Neural progenitor cell (in vitro differentiated cells): ENCODE measurements at regions not wholly inside any gene's neighbourhood (a gene's known extent, or its start where the extent isn't known, plus 50 kb on each side); places are given as distances from the start of the nearest gene placed in this dataset.

ENCODE experiments used
- EZH2 ChIP-seq: fragments of 200-600 bp; sonication (generic); IDR thresholded peaks from 2 replicates; pipeline ENCODE4 v1.6.1; 2017; ENCODE audit warnings: antibody characterized with exemption, mild to moderate bottlenecking, moderate library complexity
- EZH2phosphoT487 ChIP-seq: fragments of 200-600 bp; sonication (generic); IDR thresholded peaks from 2 replicates; pipeline ENCODE4 v1.6.1; 2017; ENCODE audit warnings: antibody characterized with exemption
- TF ChIP-seq, protein P1 (sequence below): fragments of 200-600 bp; sonication (generic); IDR thresholded peaks from 2 replicates; pipeline ENCODE4 v1.5.1; 2017; ENCODE audit warnings: antibody characterized with exemption, mild to moderate bottlenecking

DNA sequence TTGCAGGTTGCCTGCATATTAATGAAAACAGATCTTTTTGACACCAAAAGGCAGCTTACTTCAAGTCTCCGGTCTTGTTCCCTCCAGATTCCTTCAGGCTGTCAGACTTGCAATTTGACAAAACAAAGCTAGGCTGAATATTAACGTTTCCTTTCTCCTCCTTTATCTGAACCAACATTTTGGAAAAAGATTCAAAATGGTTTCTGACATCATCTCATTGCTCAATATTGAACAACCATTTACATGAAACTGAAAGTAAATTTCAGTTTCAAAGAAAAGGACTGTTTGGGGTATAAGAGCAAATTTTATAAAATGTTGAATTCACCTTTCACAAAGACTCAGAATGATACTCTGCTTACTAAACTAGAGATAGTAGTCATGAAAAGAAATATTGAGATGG, 521.8 kb downstream of the KCNJ2 start:
- TF ChIP-seq, protein P1, sequence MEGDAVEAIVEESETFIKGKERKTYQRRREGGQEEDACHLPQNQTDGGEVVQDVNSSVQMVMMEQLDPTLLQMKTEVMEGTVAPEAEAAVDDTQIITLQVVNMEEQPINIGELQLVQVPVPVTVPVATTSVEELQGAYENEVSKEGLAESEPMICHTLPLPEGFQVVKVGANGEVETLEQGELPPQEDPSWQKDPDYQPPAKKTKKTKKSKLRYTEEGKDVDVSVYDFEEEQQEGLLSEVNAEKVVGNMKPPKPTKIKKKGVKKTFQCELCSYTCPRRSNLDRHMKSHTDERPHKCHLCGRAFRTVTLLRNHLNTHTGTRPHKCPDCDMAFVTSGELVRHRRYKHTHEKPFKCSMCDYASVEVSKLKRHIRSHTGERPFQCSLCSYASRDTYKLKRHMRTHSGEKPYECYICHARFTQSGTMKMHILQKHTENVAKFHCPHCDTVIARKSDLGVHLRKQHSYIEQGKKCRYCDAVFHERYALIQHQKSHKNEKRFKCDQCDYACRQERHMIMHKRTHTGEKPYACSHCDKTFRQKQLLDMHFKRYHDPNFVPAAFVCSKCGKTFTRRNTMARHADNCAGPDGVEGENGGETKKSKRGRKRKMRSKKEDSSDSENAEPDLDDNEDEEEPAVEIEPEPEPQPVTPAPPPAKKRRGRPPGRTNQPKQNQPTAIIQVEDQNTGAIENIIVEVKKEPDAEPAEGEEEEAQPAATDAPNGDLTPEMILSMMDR = no peak
- TF ChIP-seq EZH2 (no peak), EZH2phosphoT487 (no peak)
